Ramos (cell line): ENCODE measurements at regions not wholly inside any gene's neighbourhood (a gene's known extent, or its start where the extent isn't known, plus 50 kb on each side); places are given as distances from the start of the nearest gene placed in this dataset.
"Not testable (repeated sequence)": the region's sequence is repeated elsewhere in the genome, so short reads cannot be mapped to it uniquely, and the experiment has no call there.

Experiments used
- in situ Hi-C: fragments of 300-500 bp; cut with MboI; formaldehyde crosslinking; loops from one replicate; pipeline ENCODE4 v1.14.3; 2022; ENCODE audit warnings: low sequenced_read_pairs; ENCODE audit not compliant: unreplicated experiment

DNA sequence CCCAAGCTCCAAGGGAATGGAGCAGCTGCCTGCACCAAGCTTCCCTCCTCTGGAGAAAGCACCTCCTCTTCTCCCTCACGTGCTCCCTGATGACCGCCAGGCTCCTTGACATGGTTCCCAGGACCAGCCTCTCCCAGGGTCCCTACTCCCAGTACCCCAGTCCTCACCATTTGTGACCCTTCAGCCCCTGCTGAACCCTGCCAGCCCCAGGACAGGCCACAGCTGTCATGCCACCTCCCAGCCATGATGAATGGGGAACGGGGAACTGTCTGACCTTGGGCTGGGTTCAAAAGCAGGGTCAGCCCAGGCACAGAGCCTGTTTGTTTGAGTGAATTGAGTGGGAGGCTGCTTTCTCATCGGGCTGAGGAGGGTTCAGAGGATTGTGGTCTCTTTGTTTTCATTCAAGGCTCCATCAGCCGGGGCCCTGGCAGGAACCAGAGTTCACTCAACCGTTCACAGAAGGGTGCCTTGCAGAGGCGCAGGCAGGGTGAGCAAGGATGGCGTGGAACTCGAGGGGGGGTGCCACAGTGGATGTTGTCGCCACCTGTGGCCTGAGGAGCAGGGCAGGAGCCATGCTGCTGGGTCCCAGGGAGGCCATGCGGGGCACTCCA, 344.5 kb upstream of the SFSWAP start:
- in situ Hi-C loops, result no loop called here

GRCh38 chr12:131367067-131367982, 343.6 kb upstream of the SFSWAP start:
- in situ Hi-C loops, result not testable (repeated sequence)

GRCh38 chr12:131367983-131368667, 342.8 kb upstream of the SFSWAP start:
- in situ Hi-C loops, result no loop called here

- in situ Hi-C loops, result no loop called here
Measured at GRCh38 chr12:131368668-131369071, 342.2 kb upstream of the SFSWAP start.

DNA sequence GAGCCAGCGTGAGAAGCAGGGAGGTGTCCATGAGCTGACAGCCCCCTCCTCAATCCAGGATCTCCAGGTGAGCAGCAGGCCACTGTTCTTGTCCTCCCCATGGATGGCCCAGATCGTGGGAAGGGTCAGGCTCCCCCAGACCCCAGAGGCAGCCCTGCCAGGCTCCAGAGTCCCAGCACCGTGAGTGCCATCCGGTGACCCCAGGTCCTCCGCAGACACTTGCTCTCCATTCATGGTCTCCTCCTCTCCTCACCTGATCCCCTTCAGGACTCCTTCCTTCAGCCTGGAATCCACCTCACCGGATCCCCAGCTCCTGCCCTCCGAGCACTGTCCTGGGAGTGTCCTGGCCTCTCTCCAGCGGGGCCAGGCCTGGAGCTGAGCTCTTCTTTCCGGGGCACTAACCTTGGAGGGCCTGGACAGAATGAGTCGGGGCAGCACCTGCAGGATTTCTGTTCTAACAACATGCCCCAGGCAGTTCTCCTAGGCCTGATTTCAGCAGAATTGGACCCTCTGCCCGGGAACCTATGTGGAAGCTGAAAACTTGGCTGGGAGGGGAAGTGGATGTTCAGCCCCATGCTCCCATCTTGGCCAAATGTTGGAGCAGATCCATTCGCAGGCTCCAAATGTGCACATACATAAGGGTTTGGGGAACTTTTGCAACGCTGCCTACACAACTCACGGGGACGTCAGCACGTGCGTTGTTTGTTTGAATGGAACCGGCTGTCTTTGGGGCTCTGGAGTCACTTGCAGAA, 341.6 kb upstream of the SFSWAP start:
- in situ Hi-C loops, result no loop called here

DNA sequence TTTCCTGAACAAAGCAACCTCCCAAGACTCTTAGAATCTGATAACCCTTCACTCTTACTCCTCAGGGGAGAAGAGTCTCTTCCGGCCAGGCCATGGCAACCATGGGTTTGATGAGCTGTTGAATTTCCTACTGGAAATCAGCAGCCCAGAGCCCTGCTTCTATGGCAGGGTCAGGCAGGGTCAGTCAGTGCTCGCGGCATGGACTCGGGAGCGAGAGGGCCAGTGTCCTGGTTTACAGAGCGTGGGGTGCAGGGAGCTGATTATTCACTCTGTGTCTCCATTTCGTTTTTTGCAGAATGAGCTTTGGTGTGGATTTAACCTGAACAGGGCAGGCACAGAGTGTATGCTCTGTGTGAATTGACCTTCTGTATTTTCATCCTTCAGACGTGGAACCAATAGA, 340.6 kb upstream of the SFSWAP start:
- in situ Hi-C loops, result no loop called here

DNA sequence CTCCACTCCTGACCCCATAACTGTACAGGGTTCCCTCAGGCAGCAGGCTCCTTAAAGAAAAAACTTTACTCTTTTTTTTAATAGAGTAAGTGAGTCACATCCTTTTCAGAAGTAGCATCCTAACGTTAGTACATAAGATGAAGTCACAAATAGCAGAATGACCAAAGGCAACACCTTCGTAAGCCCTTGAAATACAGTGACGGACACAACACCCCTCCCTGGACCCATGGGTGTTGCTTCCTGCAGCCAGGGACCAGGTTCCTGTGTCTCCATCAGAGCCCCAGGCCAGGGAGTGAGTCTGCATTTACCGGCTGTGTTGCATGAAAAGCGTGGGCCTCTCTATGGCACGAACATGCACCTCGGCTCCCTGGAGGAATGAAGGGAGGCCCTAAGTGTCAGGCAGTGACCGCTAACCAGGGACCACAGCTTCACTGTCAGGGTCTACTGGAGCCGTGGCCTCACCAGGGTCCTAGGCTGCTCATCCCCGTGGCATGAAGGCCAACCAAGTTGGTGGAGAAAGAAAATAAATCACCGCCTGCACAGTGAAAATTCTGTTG, 340.0 kb upstream of the SFSWAP start:
- in situ Hi-C loops, result no loop called here

DNA sequence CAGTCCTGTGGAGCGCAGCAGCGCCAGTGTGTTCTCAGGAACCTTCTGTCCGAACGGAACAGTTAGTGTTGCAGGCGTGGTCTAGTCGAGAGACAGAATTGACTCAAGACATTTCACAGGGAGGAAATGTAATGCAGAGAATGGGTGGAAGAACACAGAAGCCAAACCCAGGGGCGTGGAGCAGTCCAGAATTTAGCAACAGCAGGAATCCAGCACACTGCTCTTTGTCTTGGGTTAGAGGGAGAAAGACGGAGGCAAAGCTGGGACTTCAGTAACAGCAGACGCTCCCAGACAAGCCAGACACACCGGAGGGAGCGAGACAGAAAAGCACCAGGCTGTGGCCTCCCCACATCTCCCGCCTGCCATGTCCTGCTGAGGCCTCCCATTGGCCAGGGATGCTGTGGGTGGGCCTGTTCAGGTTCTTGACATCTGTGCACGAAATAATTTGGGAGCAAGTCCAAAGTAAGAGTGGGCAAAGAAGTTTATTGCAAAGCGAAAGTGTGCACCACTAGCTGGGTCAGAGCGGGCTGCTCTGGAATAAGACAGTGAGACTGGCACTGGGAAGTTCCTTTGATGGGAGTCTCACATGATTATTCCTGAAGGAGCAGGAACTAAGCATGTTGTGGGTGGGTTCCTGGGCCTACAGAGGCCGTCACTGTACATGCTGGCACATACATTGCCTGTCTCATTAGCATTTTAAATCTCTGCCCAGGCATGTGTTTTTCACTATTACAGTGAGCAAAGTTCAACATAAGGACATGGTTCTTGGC, 339.3 kb upstream of the SFSWAP start:
- in situ Hi-C loops, result no loop called here

DNA sequence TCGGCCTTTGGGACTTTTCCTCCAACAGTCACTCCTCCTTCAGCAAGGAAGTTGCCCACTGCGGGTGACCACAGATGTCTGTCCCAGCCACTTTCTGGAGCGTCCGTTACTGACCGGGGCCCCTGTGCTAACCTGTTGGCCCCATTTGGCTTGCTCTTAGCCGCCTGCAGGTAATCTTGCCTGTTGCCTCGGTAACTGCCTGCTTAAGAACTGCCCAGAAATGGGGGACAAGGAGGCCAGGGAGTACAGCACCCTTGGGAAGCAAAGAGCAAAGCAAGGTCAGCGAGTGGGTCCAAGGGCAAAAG, 338.8 kb upstream of the SFSWAP start:
- in situ Hi-C loops, result no loop called here

DNA sequence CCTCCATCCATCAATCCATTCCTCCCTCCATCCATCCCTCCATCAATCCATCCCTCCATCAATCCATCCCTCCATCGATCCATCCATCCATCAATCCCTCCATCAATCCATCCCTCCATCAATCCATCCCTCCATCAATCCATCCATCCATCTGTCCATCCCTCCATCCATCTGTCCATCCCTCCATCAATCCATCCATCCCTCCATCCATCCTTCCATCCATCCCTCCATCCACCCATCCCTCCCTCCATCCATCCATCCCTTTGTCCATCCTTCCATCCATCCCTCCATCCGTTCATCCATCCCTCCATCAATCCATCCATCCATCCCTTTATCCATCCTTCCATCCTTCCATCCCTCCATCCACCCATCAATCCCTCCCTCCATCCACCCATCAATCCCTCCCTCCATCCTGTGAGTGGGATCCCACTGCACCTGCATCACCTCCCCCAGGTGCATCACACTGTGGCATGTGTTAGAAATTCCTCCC, 338.1 kb upstream of the SFSWAP start:
- in situ Hi-C loops, result no loop called here

DNA sequence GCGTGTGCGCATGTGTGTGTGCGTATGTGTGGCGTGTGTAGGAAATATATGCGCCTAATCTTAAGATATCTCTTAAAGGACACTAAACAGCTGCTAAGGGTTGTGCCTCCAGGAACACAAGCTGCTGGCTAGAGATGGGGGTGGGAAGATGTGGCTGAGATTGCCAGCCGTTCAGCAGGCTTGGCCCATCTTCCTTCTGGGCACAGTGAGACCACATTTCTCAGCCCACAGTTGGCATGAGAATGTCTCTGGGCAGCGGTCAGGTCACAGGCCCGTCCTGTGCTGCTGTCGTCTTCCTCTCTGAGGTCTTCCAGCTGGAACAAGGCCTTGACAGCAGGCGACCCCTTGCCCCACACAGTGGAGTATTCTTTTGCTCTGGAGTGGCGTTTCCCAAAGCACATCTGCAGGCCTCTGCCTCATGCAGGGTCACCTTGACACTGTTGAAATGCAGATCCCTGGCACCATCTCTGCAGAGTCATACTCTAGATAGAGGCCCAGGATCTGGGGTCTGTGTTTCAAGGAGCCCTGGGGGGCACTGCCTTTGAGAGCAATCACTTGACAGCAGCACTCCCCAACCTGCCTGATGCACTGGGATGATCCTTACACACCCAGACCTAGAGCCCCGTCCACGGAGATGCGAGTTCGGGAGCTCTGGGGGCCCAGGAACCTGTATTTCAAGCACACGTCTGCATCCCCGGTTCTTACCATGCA, 335.5 kb upstream of the SFSWAP start:
- in situ Hi-C loops, result no loop called here

- in situ Hi-C loops, result no loop called here
Measured at GRCh38 chr12:131375972-131376345, 334.9 kb upstream of the SFSWAP start.

GRCh38 chr12:131378176-131378842, 332.6 kb upstream of the SFSWAP start:
- in situ Hi-C loops, result no loop called here

- in situ Hi-C loops, result no loop called here
Measured at GRCh38 chr12:131378861-131379665, 331.8 kb upstream of the SFSWAP start.

- in situ Hi-C loops, result no loop called here
Measured at GRCh38 chr12:131379738-131380137, 331.2 kb upstream of the SFSWAP start.

GRCh38 chr12:131380220-131380964, 330.5 kb upstream of the SFSWAP start:
- in situ Hi-C loops, result no loop called here
